Kidney (tissue), 13 donors: ENCODE measurements at regions not wholly inside any gene's neighbourhood (a gene's known extent, or its start where the extent isn't known, plus 50 kb on each side); places are given as distances from the start of the nearest gene placed in this dataset.

Experiments
- DNase-seq, 5 donors: peaks; one replicate each; pipeline ENCODE4 v3.0.0-alpha.2; 2013 to 2020
- FAIRE-seq: peaks from 2 replicates; lab custom pipeline; 2012; peaks lifted over from hg19 to GRCh38; lab: Jason Lieb, UNC
- H3K27ac ChIP-seq, 2 donors: one replicate each; pipeline ENCODE4 v1.7.0; 2013; ENCODE audit warnings: low read depth in 2 of 2, low read length in 2 of 2, inconsistent platforms in 1 of 2
- H3K27me3 ChIP-seq: one replicate; pipeline ENCODE4 v1.7.1; 2013; ENCODE audit warnings: low read length, inconsistent platforms; ENCODE audit not compliant: control insufficient read depth, insufficient read depth
- H3K36me3 ChIP-seq, 3 donors: one replicate each; pipeline versions ENCODE4 v1.7.0 to v1.7.1; 2013; ENCODE audit warnings: low read length in 3 of 3, control low read depth in 1 of 3, inconsistent platforms in 1 of 3; ENCODE audit not compliant: insufficient read depth in 3 of 3, control insufficient read depth in 2 of 3
- H3K4me1 ChIP-seq, 3 donors: one replicate each; pipeline versions ENCODE4 v1.7.0 to v1.7.1; 2013; ENCODE audit warnings: low read length in 3 of 3, inconsistent platforms in 1 of 3, low read depth in 1 of 3; ENCODE audit not compliant: control insufficient read depth in 2 of 3, insufficient read depth in 2 of 3
- H3K4me3 ChIP-seq, 3 donors: one replicate each; pipeline versions ENCODE4 v1.7.0 to v1.8.1; 2013; ENCODE audit warnings: low read length in 3 of 3, control low read depth in 1 of 3, inconsistent platforms in 1 of 3
- H3K9ac ChIP-seq, 3 donors: one replicate each; pipeline versions ENCODE4 v1.7.0 to v1.7.1; 2013; ENCODE audit warnings: low read length in 3 of 3, control low read depth in 1 of 3, inconsistent platforms in 1 of 3
- H3K9me3 ChIP-seq, 3 donors: one replicate each; pipeline versions ENCODE4 v1.7.0 to v1.7.1; 2013; ENCODE audit warnings: low read length in 3 of 3, control low read depth in 1 of 3, inconsistent platforms in 1 of 3; ENCODE audit not compliant: control insufficient read depth in 2 of 3, insufficient read depth in 1 of 3
- intact Hi-C: fragments of 100-400 bp; cut with DNase I; formaldehyde crosslinking; loops from one replicate; pipeline ENCODE4 v1.11.1; 2022
- TF ChIP-seq, protein P1 (sequence below): IDR thresholded peaks from 3 replicates; pipeline ENCODE4 v1.5.1; 2012; ENCODE audit warnings: mild to moderate bottlenecking, moderate library complexity, borderline replicate concordance; ENCODE audit not compliant: insufficient read depth; ENCODE audit errors: extremely low read depth
- donor health status: control.
- donor health status: control.
- donor health status: control.
- donor health status: control.
- donor health status: control.
- donor health status: DM: yes; HTN: yes; CAD: no.
- donor health status: Normal renal cell carcinoma (clear cell type).

DNA sequence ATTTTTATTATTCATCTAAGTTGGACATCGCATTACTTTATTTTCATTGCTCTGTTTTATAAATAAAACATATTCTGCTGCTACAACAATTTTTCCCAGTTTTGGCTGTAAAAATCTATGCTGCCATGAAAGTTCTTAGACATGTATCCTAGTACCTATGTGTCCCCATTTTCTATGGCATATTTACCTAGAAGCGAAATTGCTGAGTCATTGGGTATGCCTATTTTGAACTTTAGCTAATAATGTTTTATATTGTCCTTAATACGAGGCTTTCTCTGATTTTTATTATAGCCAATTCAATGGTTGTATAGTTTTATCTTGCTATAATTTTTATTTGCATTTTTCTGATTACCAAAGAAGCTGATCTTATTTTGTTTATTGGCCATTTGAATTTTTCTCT is 110.5 kb upstream of the DPP10 start:
- Histone ChIP-seq H3K9me3 (no peaks in the 10 kb centered on the region), H3K4me3 (no peak overlapping the region), H3K4me1 (no peaks in the 10 kb centered on the region), H3K27ac (no peak overlapping the region), H3K36me3 (no peaks in the 10 kb centered on the region), H3K27me3 (no peaks in the 10 kb centered on the region), H3K9ac (no peak overlapping the region)
- FAIRE-seq (no peak), DNase-seq (no peak)
- TF ChIP-seq, protein P1, sequence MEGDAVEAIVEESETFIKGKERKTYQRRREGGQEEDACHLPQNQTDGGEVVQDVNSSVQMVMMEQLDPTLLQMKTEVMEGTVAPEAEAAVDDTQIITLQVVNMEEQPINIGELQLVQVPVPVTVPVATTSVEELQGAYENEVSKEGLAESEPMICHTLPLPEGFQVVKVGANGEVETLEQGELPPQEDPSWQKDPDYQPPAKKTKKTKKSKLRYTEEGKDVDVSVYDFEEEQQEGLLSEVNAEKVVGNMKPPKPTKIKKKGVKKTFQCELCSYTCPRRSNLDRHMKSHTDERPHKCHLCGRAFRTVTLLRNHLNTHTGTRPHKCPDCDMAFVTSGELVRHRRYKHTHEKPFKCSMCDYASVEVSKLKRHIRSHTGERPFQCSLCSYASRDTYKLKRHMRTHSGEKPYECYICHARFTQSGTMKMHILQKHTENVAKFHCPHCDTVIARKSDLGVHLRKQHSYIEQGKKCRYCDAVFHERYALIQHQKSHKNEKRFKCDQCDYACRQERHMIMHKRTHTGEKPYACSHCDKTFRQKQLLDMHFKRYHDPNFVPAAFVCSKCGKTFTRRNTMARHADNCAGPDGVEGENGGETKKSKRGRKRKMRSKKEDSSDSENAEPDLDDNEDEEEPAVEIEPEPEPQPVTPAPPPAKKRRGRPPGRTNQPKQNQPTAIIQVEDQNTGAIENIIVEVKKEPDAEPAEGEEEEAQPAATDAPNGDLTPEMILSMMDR, result no peak
- intact Hi-C loops, result no loop called here

DNA sequence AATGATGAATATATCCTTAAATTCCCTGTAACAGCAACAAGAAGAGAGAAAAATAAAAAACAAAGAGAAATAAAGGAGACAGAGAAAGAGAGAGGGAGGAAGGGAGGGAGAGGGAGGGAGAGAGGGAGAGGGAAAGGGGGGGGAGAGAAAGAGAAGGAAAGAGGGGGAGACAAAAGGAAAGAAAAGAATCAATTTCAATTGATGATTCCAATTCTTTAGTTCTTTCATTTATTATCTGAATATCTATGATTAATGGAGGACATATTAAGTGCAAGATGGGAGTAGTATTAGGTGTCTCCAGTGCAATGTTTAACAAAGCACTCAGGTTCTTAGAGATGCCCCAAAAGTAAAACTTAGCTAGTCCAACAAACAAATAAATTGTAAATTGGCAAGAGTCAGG is 97.2 kb upstream of the DPP10 start:
- TF ChIP-seq, protein P1, result no peak
- Histone ChIP-seq H3K4me3 (no peak overlapping the region), H3K36me3 (no peaks in the 10 kb centered on the region), H3K27me3 (no peaks in the 10 kb centered on the region), H3K27ac (no peak overlapping the region), H3K9ac (no peak overlapping the region), H3K9me3 (no peaks in the 10 kb centered on the region), H3K4me1 (no peaks in the 10 kb centered on the region)
- no peak for FAIRE-seq
- no peak for DNase-seq
- intact Hi-C loops, result no loop called here

DNA sequence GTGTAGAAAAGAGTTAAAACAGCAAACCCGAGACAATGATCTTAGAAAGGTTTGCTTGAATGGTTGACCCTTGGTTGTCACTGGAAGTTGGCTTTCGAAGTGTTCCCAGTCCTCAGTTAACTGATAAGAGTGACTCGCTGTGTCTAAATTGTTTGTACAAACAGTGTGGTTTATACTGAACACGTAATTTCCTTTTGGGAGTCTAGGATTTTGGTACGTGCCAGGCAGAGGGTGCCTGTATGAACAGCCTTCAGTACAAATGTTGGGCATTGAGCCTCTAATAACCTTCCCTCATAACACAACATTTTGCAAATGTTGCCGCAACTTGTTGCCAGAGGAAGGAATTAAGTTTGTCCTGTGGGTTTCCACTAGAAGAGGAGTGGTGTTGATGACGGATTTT is 95.8 kb upstream of the DPP10 start:
- intact Hi-C loops, result no loop called here
- FAIRE-seq (no peak), DNase-seq (no peak)
- no peak overlapping the region for H3K4me3 ChIP-seq
- H3K9me3 ChIP-seq, result no peaks in the 10 kb centered on the region
- H3K9ac ChIP-seq, result no peak overlapping the region
- no peaks in the 10 kb centered on the region for H3K27me3 ChIP-seq
- TF ChIP-seq, protein P1, result no peak
- no peaks in the 10 kb centered on the region for H3K36me3 ChIP-seq
- no peak overlapping the region for H3K27ac ChIP-seq
- H3K4me1 ChIP-seq, result no peaks in the 10 kb centered on the region

DNA sequence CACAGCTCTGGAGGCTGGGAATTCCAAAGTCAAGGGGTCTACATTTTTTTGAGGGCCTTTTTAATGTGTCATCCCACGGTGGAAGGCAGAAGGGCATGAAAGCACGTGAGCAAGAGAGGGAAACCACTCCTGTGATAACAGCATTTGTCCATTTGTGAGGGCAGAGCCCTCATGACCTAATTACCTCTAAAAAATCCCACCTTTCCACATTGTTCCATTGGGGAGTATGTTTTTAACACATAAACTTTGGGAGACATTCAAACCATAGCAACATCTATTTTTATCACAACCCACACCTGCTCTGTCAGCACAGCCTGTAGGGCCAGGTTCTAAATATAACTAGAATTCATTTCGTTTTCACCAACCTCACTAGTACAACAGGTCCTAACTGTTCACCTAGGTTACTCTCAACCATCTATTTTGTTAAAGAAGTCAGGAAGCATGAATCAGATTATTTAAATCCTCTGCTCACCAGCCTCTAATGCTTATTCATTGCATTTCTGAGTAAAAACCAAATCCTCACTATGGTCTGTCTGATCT is 92.2 kb upstream of the DPP10 start:
- DNase-seq (no peak), FAIRE-seq (no peak)
- Histone ChIP-seq H3K27ac (no peak overlapping the region), H3K9ac (no peak overlapping the region), H3K4me3 (no peak overlapping the region), H3K4me1 (no peaks in the 10 kb centered on the region), H3K27me3 (no peaks in the 10 kb centered on the region), H3K36me3 (no peaks in the 10 kb centered on the region), H3K9me3 (no peaks in the 10 kb centered on the region)
- TF ChIP-seq, protein P1, result no peak
- intact Hi-C loops, result no loop called here
